NOMO-1 treated with DMSO at 0.1 percent for 48 hours (cell line): ENCODE measurements at regions not wholly inside any gene's neighbourhood (a gene's known extent, or its start where the extent isn't known, plus 50 kb on each side); places are given as distances from the start of the nearest gene placed in this dataset.
"Not testable (repeated sequence)": the region's sequence is repeated elsewhere in the genome, so short reads cannot be mapped to it uniquely, and the experiment has no call there.

Source experiments
- DNase-seq: peaks from one replicate; lab custom pipeline; 2025; ENCODE audit not compliant: unreplicated experiment; lab: John Stamatoyannopoulos, UW

DNA sequence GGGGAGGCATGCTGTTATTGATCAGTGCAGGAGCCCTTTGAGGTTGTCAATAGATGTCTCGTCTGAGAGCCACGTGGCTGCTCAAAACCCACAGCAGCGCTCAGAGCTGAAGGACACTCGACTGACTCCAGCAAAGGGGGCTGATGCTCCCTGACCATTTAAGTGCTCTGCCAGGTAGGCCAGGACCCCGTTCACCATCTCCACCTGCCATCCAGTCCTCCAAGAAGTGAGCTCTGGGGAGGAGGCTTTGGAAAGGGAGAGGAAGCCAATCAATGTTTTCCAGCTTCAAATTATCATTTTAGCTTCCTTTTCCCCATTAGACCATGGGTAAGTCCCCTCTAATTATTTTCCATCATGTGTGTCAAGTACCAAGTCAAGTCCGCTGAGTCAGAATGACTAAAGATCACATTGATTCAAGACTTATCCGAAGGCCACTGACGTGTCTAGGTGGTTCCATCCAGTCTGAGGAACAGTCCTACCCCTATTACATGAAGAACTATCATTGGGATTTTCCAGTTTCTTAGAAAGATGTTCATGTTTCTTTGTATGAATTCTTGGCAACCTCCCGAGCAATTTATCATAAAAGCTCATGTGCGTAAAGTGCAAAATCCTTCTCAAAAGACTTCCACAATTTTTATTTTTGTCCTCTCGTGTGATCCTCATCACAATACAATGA lies 302.6 kb upstream of the LYZL1 start:
- DNase-seq = no peak

GRCh38 chr10:28986856-28987255 lies 302.0 kb upstream of the LYZL1 start:
- DNase-seq = no peak

- DNase-seq = no peak
These were observed 301.1 kb upstream of the LYZL1 start for GRCh38 chr10:28987555-28988320.

DNA sequence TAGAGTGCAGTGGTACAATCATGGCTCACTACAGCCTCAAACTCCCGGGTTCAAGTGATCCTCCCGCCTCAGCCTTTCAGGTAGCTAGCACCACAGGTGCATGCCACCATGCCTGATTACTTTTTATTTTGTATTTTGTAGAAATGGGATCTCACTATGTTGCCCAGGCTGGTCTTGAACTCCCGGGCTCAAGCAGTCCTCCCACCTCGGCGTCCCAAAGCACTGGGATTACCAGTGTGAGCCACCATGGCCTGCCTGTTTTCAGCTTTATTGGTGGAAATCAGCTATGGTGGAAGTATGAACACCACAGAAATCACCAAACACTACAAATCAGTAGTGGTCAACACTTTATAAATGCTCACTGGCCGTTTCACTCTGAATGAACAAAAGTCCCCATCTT lies 299.9 kb upstream of the LYZL1 start:
- no peak for DNase-seq

DNA sequence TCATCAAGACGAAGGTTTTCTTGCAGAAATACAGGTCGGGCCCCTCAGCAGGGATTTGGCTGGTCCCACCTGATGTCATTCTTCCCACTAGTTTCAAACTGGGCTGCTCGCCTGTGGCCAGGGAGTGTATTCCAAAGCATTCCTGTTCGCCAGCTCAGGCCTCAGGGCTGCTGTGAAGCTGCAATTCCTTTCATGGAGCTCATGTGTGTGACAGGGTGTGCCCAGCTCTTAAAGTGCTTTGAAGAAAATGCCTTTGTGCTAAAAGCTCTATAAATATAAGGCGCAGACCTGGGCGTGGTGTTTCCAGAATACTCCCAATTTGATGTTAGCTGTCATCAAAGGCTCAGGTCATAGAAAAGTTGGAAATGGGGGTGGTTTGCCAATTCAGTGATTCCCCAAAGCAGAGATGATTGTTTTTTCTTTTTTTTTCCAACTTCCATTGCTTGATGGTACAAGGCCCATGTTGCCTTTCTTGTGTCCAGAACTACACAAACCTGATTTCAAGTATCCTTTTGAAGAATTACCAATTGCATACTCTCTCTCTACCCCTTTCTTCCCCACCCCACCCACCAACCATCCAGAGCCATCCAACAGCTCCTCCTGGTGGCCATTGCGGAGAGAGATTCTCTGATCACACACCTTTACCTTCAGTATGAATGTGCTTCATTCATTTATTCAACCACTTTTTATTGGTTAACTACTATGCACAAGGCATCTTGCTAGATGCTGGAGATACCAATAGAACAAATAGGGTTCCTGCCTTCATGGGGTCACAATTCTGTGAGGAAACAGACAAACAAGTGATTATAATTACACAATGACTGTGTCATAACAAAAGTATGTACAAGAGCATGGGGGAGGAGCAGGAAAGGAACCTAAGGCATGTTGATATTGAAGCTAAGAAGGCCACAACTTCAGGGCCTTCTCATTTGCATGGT lies 297.3 kb upstream of the LYZL1 start:
- peak; percentile 37 for DNase-seq

DNA sequence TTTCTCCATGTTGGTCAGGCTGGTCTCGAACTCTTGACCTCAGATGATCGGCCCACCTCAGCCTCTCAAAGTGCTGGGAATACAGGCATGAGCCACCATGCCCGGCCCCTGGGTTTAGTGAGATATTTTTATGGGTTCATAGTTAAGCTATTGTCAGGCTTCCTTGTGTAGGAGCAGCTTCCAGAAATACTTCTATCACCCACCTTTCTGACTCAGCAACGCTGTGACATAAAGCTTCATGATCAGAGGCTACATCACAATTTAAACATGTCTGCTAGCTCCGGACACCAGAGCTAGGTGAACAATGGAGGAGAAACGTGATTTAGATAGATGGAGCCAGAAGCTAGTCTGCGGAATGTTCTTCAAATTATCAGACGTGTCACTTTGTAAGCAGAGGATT lies 295.8 kb upstream of the LYZL1 start:
- DNase-seq = no peak

DNA sequence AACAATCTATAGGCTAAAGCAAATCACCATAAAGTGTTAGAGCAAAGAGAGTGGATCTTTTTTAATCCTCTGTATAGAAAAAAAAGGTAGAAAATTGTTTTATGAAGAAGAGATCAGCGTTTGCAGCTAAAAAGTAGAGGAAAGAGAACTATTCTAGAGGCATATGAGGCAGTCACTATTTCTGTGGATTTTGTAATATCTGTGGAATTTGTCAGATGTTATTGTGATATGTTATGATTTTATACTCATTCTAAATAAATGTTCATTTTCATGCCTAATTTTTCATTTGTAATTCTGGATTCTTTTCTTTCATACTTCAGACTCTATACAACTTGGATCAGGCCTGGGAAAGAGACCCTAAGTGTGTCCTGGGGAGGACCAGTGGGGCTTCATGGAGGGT lies 295.0 kb upstream of the LYZL1 start:
- DNase-seq = no peak

DNA sequence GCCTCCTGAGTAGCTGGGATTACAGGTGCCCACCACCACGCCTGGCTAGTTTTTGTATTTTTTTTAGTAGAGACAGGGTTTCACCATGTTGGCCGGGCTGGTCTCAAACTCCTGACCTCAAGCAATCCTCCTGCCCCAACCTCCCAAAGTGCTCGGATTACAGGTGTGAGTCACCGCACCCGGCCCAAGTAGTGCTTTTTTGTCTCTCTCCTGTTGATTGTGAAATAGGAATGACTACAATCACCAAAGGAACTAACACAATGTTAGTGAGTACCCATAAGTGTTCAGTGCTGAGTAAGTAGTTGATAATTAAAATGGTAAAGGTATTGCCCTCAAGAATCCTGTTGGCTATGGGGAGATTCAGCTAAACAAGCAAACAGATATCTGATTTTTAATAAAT lies 294.1 kb upstream of the LYZL1 start:
- not testable (repeated sequence) for DNase-seq

GRCh38 chr10:28995497-28995896 lies 293.4 kb upstream of the LYZL1 start:
- DNase-seq = no peak

DNA sequence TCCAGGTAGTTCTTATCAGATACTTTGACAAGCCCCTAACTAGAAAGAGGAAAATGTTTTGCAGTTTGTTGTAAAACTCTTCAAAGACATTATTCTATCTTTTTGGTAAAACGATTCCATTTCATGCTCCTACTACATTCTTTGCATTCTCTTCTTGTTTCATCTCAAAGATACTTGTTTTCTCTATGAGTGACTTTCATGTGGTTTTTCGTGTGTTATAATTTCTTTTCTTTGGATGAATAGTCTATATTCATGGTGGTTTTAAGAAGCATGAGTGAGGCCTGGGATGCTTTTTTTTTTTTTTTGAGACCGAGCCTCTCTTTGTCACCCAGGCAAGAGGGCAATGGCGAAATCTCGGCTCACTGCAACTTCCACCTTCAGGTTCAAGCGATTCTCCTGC lies 292.5 kb upstream of the LYZL1 start:
- no peak for DNase-seq

GRCh38 chr10:28996947-28997551 lies 291.8 kb upstream of the LYZL1 start:
- DNase-seq = no peak

DNA sequence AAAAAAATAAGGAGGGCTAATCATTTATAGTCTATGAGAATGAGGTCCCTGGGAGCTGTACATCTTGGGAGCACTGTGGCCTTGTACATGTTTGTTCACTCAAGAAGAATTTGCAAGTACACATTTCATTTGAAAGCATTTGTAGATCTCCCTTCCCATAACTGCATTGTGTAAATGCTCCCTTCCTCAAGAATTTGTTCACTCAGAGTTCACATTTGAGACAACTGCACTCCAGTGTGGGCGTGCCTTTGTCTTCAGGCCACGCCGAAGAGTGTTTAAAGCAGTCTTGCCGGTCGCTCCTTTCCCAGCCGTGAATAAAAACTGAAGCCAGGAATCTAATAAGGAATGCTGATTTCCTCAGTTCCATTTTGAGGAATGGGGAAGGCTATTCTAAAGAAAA lies 291.1 kb upstream of the LYZL1 start:
- no peak for DNase-seq

DNA sequence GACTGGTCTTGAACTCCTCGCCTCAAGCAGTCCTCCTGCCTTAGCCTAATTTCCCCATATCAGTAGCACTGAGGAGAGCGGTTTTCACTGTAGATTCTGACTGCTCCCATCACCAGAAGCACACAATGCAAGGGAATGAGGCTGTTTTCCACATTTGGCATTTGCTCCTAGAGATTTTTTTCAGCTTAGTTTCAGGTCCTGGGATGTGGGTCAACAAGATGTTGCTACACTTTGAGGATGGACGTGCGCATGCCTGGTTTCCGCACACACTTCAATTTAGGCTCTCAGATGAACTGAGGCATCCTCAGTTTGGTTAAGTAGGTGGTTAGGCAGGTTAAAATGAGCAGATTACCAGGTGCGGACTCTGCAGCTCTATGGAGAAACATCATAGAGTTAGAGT lies 287.1 kb upstream of the LYZL1 start:
- no peak for DNase-seq

DNA sequence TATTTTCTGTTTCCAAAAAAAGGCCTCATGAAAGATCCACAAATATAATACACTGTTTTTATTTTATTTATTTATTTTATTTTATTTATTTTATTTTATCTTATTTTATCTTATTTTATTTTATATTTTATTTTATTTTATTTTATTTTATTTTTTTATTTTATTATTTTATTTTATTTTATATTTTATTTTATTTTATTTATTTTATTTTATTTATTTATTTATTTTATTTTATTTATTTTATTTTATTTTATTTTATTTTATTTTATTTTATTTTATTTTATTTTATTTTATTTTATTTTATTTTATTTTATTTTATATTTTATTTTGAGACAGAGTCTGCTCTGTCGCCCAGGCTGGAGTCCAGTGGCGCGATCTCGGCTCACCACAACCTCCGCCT lies 285.9 kb upstream of the LYZL1 start:
- DNase-seq = not testable (repeated sequence)

- DNase-seq = no peak
These were observed 282.9 kb upstream of the LYZL1 start for GRCh38 chr10:29005988-29006387.

DNA sequence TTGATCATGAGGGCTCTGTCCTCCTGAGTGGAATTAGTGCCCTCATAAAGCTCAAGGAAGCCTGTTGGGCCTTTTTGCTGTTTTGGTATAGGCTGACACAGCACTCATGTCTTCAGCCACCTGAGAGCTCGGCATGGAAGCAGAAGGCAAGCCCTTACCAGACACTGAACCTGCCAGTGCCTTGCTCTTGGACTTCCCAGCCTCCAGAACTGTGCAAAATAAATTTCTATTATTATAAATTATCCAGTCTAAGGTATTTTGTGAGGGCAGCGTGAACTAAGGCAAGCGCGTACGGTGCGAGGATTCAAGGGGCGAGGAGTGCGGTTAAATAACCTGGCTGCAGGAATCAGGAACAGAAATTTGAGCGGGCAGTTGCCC lies 281.5 kb upstream of the LYZL1 start:
- no peak for DNase-seq

DNA sequence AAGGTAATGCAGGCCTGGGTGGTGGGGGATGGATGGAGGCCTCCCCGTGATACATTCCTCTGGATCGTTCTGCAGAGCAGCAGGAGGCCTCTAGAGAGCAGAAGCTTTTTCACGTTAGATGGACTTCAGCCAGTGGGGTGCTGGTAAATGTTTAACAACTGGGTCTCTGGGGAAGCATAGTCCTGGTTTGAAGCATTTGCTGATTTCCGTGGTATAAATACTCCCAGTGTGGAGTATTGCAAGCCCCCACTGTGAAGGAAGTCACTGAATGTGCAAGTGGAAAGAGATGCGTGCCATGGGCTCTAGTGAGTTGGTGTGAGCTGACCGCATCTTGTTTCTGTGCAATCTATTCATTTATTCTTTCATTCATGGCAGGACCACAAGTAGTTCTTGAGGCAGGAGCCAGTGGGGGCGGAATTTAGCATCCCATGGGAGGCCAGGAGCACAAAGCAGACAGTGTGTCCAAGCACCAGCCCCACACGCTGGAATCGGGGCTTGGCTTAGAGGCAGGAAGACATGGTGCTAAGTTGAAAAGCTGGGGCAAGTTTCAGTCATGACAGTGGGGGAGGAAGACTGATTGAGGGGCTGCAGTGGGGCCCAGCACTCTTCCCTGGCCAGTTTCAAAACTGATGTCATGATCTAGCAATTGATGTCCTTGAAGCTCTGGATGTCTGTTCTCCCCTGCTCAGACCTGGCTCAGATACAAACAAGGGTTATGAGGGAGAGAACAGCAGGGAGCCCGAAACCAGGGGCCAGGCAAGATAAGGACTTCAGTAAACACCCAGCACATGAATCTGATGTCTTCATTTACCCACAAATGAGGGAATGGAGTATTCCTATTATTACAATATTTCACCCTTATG lies 280.9 kb upstream of the LYZL1 start:
- DNase-seq = no peak

- no peak for DNase-seq
These were observed 279.4 kb upstream of the LYZL1 start for GRCh38 chr10:29009464-29009863.

DNA sequence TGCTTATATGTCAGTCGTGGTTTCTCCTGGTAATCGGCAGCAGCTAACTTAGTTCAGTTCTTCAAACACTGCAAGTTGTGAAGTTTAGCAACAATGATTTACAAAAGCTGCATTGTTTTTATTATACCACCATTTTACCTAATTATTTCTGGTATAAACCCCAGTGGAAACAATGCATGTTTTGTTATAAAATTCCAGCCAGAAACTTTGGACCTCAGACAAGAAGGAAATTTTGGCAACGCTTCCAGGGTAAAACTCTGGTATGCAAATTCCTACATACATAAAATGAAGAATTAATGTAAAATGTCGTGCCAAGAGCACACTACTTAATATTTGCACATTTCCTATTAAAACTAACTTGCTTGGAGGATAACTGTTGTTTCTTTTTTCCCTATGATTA lies 277.4 kb upstream of the LYZL1 start:
- no peak for DNase-seq

GRCh38 chr10:29012926-29013554 lies 275.8 kb upstream of the LYZL1 start:
- no peak for DNase-seq
